HEK293T (cell line): ENCODE measurements at regions not wholly inside any gene's neighbourhood (a gene's known extent, or its start where the extent isn't known, plus 50 kb on each side); places are given as distances from the start of the nearest gene placed in this dataset.

Source experiments
- BHLHE40 ChIP-seq: fragments of 450-650 bp; IDR thresholded peaks from 2 replicates; pipeline ENCODE4 v1.6.1; 2016; ENCODE audit warnings: mild to moderate bottlenecking, moderate library complexity, borderline replicate concordance
- ELF4 ChIP-seq: fragments of 450-650 bp; IDR thresholded peaks from 2 replicates; pipeline ENCODE4 v1.6.1; 2017; ENCODE audit warnings: antibody characterized with exemption
- FOXA1 ChIP-seq: fragments of 450-650 bp; IDR thresholded peaks from 2 replicates; pipeline ENCODE4 v1.6.1; 2016; ENCODE audit warnings: mild to moderate bottlenecking
- FOXM1 ChIP-seq: fragments of 450-650 bp; IDR thresholded peaks from 2 replicates; pipeline ENCODE4 v1.6.1; 2017; ENCODE audit warnings: mild to moderate bottlenecking, borderline replicate concordance
- SP1 ChIP-seq: fragments of 450-650 bp; IDR thresholded peaks from 2 replicates; pipeline ENCODE4 v1.6.1; 2017
- SUZ12 ChIP-seq: fragments of 450-650 bp; IDR thresholded peaks from 2 replicates; pipeline ENCODE4 v1.6.1; 2016; ENCODE audit warnings: mild to moderate bottlenecking
- TARDBP ChIP-seq: fragments of 450-650 bp; IDR thresholded peaks from 2 replicates; pipeline ENCODE4 v1.6.1; 2016
- ZNF384 ChIP-seq: fragments of 450-650 bp; IDR thresholded peaks from 2 replicates; pipeline ENCODE4 v1.6.1; 2016
- TF ChIP-seq, protein P1 (sequence below): fragments of 450-650 bp; IDR thresholded peaks from 2 replicates; pipeline ENCODE4 v1.6.1; 2016

DNA sequence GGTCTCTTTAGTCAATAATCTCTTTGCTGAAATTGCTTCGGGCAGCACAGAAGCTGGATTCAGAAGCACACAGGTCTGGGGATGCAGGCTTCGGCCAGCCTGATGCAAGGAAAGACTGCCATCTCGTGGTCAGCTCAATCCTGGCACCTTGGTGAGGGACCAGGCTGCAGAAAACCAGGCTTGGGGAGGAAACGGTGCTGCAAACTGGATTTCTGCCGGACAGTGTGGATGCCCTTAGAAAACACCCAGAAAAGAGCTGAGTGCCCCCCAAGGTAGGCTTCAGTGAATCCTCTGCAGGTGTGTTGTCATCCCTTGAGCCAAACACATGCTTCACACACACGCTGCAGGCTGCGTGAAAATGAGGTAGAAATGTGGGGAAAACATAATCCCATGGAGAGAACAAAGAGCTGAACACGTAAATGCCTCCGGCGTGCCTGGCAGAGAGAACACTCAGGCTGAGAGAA is 89.8 kb upstream of the PAX1 start:
- TF ChIP-seq FOXM1 (no peak), TARDBP (no peak), ZNF384 (no peak), ELF4 (no peak), SP1 (no peak), SUZ12 (no peak), BHLHE40 (no peak), FOXA1 (no peak)
- TF ChIP-seq, protein P1, sequence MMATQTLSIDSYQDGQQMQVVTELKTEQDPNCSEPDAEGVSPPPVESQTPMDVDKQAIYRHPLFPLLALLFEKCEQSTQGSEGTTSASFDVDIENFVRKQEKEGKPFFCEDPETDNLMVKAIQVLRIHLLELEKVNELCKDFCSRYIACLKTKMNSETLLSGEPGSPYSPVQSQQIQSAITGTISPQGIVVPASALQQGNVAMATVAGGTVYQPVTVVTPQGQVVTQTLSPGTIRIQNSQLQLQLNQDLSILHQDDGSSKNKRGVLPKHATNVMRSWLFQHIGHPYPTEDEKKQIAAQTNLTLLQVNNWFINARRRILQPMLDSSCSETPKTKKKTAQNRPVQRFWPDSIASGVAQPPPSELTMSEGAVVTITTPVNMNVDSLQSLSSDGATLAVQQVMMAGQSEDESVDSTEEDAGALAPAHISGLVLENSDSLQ: no peak
